HG03439 (cell line): ENCODE measurements at regions not wholly inside any gene's neighbourhood (a gene's known extent, or its start where the extent isn't known, plus 50 kb on each side); places are given as distances from the start of the nearest gene placed in this dataset.

Experiments used
- ATAC-seq: cut with Tn5 transposase; IDR thresholded peaks from one replicate; pipeline ENCODE4 v1.9.1; 2021; ENCODE audit warnings: mild to moderate bottlenecking, moderate library complexity; ENCODE audit not compliant: unreplicated experiment

GRCh38 chr2:155442088-155442487 is 743.6 kb downstream of the KCNJ3 start:
- ATAC-seq: no peak

- no peak for ATAC-seq
These were observed 732.6 kb downstream of the KCNJ3 start for GRCh38 chr2:155431004-155431507.

- no peak for ATAC-seq
These were observed 729.0 kb downstream of the KCNJ3 start for GRCh38 chr2:155427470-155427869.

- no peak for ATAC-seq
These were observed 726.0 kb downstream of the KCNJ3 start for GRCh38 chr2:155424518-155424917.

- no peak for ATAC-seq
These were observed 720.3 kb downstream of the KCNJ3 start for GRCh38 chr2:155418753-155419152.

- ATAC-seq: peak; percentile 96
These were observed 714.1 kb downstream of the KCNJ3 start for GRCh38 chr2:155412598-155412997.

- no peak for ATAC-seq
These were observed 706.0 kb downstream of the KCNJ3 start for GRCh38 chr2:155404433-155405002.

- ATAC-seq: no peak
These were observed 694.9 kb downstream of the KCNJ3 start for GRCh38 chr2:155393406-155393805.

GRCh38 chr2:155391613-155392130 is 693.2 kb downstream of the KCNJ3 start:
- ATAC-seq: no peak

GRCh38 chr2:155389224-155389623 is 690.7 kb downstream of the KCNJ3 start:
- no peak for ATAC-seq

GRCh38 chr2:155384555-155385123 is 686.1 kb downstream of the KCNJ3 start:
- no peak for ATAC-seq

- ATAC-seq: no peak
These were observed 684.3 kb downstream of the KCNJ3 start for GRCh38 chr2:155382776-155383175.

GRCh38 chr2:155381436-155381835 is 682.9 kb downstream of the KCNJ3 start:
- no peak for ATAC-seq

- no peak for ATAC-seq
These were observed 681.0 kb downstream of the KCNJ3 start for GRCh38 chr2:155379494-155379893.

GRCh38 chr2:155377931-155378444 is 679.5 kb downstream of the KCNJ3 start:
- ATAC-seq: peak; percentile 72

- ATAC-seq: peak; percentile 56
These were observed 678.8 kb downstream of the KCNJ3 start for GRCh38 chr2:155377266-155377680.

GRCh38 chr2:155372969-155373368 is 674.5 kb downstream of the KCNJ3 start:
- no peak for ATAC-seq

GRCh38 chr2:155368934-155369333 is 670.4 kb downstream of the KCNJ3 start:
- peak; percentile 62 for ATAC-seq

GRCh38 chr2:155364766-155365165 is 666.3 kb downstream of the KCNJ3 start:
- ATAC-seq: no peak

GRCh38 chr2:155363349-155363888 is 664.9 kb downstream of the KCNJ3 start:
- no peak for ATAC-seq

GRCh38 chr2:155357172-155357571 is 658.7 kb downstream of the KCNJ3 start:
- ATAC-seq: no peak

- ATAC-seq: no peak
These were observed 657.8 kb downstream of the KCNJ3 start for GRCh38 chr2:155356250-155356649.
